HG03025 (cell line): ENCODE measurements at regions not wholly inside any gene's neighbourhood (a gene's known extent, or its start where the extent isn't known, plus 50 kb on each side); places are given as distances from the start of the nearest gene placed in this dataset.

Experiments used
- ATAC-seq: cut with Tn5 transposase; IDR thresholded peaks from one replicate; pipeline ENCODE4 v1.9.1; 2021; ENCODE audit warnings: mild to moderate bottlenecking, moderate library complexity; ENCODE audit not compliant: unreplicated experiment, low FRiP score

DNA sequence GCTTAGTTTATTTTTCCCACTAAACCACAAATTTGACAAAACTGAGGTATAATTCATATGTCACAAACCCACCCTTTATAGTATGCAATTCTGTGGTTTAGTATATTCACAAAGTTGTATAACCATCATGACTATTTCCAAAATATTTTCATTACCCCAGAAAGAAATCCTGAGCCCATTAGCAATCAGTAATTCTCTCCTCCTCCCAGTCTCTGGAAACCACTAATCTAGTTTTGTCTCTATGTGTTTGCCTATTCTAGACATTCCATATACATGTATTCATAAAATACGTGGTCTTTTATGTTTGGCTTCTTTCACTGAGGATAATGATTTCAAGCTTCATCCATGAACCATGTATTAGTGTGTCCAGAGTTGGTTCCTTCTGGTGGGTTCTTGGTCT is 267.6 kb downstream of the AEBP2 start:
- no peak for ATAC-seq

DNA sequence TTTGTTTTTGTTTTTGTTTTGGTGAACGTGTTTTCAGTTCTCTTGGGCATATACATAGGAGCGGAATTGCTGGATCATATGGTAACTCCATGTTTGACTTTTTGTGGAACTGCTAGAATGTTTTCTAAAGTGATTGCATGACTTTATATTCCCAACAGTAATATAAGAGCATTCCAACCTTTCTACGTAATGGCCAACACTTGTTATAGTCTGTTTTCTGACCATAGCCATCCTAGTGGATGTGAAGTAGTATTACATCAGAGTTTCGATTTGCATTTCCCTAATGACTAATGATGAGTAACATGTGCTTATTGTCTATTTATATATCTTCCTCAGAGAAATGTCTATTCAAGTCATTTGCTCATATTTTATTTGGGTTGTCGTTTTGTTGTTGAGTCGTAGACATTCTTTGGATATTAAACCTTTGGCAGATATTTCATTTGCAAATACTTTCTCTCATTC is 268.7 kb downstream of the AEBP2 start:
- ATAC-seq: no peak

DNA sequence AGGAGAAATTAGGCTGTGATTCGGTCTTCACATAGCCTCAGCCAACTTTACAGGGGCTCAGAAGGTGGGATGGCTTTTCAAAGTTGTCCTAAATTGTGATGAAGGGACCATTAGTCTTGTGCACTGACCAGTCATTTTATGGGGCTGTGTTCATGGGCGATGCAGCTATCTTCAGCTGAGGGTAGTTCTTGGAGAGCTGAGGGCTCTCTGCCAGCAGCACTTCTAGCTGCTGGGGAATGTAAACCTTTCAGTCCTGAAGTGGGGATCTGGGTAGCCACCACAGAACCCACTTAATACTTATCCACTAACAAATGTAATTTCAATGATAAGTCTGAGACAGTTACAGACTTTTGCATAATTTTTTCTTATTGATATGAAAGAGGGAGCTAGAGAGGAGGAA is 270.6 kb downstream of the AEBP2 start:
- no peak for ATAC-seq

DNA sequence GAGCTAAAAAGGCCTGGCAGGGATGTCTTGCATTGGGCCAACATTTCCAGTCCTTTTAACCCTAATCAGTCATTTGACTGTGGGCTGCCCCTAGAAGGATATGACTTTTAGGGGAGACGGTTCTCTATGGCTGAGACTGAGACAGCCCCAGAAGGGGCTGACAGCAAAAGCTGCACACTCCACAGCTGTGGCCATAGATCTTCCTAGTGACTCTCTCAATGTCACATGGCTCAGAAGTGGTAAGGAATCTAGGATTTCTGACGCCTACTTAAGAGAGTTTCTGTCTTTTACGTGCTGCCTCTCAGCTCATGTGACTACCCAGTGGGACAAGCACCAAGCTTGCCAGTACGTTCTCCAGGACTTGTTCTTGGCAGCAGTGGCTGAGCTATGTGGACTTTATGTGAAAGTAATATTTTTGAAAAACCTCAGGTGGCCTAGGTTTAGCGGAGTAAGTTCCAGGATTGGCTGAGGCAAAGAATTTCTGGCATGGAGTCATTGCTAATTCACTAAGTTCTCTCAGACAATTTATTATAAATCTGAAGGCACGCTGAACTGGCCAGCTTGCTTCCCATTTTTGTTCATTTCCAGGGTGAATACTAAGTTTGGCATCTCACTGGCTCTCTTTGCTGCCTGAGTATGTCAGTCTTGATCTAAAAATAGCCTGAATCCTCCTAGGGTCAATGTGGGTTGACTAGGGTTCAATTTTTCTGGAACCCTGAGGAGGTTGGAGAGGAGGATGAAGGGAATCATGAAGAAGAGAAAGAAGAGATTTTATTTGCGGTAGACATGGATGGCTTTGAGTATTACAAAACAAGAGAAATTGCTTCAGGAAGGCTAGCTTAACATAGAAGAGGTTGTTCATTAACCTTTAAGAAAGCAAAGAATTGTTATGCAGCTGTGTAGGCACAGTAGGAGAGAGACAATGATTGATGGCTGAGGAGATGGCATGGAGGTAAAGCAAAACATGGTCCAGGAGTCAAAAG is 271.8 kb downstream of the AEBP2 start:
- ATAC-seq: no peak

DNA sequence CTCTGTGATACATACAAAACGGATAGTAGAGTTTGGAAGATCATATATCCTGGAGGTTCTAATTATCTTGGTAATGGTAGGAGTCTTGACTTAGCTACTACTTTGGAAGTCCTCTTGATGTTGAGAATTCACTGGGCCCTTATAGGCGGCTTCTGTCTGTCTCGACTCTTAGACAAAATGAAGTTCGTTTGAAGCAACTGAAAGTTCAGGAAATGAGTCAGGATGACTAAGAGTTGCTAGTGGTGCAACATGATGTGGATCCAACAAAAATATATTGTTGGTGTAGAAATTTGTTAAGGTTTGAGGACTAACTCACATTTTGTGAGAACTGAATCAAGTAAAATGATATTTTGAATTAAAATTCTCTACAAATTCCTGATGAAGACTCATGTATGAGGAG is 272.7 kb downstream of the AEBP2 start:
- ATAC-seq: no peak

DNA sequence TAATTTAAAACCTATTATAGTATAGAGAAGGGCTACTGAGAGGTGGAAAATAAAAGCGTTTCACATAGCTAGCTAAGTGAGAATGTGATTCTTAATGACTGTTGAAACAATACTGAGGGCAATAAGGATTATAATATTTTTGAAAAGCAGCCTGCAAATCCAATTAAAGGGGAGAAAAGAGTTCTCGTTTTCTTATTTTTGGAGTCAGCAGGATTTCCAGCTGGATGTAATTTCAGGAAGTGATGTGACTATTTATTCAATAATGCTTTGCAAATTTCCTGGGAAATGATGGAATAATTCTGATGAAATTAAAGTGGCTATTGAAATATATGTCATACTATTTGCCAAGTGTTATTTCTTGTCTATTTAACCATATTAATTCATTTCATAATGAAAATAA is 279.1 kb downstream of the AEBP2 start:
- no peak for ATAC-seq

DNA sequence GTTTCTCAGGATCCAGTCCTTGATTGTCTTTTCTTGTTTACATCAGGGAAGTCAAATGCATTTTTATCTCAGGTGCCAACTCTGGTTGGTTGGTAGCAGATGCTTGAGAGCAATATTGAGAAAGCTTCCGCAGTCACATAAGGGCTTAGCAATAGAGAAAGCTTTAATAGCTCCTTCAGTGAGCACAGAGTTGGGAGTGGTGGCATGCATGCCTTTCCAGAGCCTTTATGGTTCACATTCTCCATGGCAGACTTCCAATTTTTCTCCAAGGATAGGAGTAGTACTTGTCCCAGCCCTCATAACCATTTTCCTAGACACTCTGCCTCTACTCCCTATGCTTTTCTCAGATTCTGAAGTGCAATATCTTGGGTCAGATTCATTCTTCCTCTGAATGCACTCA is 280.4 kb downstream of the AEBP2 start:
- ATAC-seq: no peak

DNA sequence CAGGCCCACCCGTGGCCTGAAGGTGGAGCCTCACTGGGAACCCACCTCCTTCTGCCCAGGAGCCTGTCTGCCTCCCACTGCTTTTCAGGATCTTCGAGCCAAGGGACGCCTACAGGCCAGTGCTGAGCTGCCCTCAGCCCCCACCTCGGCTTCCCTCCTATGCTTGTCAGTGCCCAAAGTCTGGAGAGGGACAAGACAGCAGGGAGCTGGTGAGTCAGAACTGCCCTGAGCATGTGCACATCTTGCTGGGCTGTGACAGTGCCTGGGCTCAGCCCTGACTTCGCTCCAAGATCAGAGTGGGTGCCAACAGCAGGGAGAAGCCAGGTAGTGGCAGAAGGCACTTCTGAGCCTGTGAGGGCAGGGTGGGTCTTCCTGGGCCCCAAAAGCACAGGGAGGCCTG is 286.8 kb downstream of the AEBP2 start:
- ATAC-seq: no peak

DNA sequence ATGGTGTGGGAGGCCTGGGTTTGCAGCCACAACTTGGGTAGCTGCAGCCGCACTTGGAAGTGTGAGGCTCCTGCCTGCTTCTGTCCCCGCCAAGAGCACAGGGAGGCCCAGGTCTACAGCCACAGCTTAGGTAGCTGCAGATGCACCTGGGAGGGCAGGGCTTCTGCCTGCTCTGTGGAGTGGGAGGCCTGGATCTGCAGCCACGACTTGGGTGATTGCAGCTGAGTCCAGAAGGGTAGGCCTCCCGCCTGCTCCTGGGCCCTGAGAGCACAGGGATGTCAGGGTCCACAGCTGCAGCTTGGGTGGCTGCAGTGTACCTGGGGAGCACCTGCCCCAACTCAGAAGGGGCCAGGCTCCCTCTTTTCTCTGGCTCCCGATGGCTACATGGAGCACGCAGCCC is 287.3 kb downstream of the AEBP2 start:
- no peak for ATAC-seq

DNA sequence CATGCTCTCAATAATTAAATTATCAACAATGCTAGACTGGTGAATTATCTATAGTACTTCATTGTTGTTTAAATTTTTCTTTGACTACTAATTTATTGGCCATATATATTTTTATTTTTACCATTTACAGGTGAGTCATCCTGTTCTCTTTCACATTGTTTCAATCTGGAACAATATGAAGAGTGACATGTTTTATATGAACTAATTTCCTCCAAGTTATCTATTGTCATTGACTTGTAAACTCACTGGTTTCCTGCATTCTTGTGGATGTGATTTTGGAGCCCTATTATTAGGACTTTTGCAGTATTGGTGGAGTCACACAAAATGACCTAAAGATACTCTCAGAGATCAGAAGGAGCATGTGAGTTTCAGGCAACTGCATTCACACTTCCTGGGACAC is 297.7 kb downstream of the AEBP2 start:
- ATAC-seq: no peak

DNA sequence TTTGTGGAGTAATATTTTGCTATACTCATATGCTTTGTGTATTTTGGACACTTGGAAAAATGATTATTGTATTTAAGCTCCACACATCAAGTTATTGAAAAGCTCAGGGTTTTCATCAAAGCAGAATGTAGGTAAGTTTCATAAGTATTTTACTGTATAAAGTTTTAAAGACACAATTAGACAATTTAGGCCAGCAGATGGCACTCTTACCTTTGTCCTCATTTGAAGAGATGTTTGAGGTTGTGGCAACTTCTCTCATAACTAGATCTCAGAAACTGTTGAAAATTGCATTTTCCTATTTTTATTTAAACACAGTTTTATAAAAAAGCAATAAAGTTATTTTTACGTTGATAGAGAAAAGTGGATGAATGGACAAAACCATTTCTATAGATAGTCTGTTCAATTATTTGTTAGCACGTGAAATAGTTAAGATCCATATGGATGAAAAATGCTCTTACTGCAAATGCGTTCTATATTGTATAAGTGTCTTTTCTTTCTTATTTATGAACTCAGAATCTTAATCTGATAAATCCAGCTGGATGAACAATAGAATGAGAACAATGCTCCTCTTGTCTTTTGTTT is 300.0 kb downstream of the AEBP2 start:
- no peak for ATAC-seq

DNA sequence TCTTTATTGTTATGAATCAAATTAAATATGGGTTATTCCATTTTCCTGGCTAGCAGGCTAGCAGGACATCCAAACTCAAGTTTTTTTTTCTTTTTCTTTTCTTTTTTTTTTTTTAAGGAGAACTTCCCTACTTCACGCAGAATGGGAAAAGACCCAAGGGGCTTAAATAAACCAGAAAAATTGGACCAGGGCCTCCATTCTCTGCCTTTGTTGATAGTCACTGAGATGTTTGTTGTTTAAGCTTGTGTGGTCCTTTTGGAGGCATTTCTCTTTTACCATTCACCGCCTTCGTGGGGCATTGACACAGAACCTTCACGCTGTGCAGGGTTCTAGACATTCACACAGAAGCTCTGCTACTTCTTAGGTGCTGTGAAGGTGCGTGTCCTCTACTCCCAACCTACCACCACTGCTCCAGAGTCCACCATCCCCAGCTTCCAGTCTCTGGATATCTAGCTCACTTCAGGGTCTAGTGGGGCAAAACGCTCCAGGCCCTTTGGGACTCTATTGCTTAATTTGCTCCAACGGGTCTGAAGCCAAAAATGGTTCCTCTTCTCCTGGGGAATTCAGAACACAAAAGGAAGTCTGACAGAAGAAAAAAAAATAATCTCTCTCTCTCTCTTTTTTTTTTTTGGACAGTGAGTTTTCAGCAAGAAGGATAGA is 301.3 kb downstream of the AEBP2 start:
- no peak for ATAC-seq

DNA sequence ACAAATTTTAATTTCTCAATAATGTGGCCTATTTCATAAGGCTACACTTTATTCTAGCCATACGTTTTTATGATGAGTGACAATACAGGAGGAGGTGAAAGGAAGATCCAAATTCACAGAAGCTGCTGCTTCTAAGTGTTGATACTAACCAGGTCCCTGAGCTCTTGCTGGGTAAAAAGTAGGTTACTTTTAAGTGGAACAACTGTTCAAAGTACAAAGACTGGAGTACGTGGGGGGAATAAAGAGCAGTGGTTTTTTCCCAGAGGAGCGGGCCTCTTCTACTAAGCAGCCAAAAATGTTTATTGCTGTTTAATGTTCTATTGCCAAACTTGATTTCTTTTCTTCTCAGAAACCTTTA is 301.8 kb downstream of the AEBP2 start:
- ATAC-seq: no peak

DNA sequence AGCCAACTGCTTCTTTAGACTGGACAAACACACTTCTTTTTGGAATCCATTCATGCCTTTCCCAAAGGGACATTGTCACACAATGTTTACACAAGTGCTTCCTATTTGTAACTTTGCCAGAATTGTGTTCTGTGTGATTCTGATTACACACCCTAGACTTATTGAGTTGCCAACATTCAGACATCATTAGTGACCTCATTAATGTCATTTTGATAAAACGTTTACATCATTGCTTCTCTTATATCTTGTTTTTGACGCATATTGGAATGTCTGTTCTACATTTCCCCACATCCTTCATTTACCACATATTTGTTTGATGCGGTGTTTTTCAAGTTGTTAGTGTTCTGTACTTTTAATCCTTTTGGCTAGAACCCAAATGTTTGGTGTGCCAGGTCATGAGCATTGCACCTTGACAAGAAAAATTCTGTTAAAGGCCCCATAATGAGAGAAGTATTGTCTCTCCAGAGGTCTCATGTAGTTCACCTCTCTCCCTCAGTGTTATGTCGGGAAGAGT is 305.5 kb downstream of the AEBP2 start:
- ATAC-seq: no peak

DNA sequence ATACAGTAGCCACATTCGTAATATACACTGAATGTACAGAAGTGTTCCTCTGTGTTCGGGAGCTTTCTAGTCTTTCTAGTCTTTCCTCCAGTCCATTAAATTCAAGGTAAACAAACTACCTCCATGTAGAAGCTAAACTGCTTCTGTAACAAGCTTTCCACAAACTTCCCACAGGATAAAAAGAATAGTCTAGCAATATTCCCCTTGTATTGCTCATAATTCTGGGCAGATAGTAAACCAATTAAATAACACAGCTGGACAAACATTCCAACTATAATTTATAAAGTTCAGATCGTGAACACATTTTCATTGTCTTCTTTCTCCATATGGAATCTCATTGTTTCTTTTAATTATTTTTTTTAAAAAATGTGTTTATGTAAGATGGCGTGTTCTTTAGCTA is 307.2 kb downstream of the AEBP2 start:
- no peak for ATAC-seq

DNA sequence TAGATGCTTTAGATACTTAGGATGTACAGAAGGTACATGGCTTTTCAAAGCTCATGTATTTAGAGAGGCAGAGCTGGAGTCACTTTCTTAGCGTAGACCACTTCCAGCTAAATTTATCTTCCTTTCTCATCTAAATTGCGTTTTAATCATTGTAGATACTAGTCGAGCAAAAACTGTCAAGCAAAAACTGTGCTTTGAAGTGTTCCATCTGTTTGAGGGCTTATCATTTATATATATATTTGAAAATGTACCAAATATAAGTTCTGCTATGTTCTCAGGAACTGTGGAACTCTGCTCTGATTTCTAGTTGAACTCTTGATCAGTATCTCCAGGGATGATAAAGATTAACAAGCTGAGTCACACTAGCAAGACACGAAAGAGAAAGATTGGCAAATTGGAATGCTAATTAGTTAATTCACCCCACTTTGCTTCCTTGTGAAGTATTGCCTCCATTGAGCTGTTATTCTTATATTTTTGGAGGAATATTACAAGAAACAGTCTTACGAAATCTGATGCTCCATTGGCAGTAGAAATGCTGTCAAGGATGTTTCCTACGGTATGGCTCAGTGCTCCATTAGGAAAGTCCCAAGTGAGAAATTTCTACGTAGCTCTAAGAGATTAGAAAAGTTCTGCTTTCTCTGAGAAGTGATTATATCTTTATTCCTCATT is 310.7 kb downstream of the AEBP2 start:
- no peak for ATAC-seq

DNA sequence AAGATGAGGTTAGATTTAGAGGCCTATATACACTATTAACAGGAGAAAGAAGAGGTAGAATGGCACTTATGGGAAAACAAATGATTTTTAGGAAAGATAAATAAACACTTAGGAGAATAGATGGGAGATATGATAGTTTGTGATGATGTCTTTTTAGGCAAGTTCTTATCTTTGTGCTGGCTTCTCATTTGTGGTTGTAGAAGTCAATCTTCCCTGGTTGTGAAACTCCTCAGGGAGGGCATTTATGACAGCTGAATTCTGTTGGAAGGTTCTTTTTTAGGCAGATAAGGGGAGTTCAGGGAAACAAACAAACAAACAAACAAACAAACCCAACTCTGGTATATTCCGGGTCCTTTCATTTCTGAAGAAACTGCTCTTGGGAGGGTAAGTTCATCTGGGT is 311.8 kb downstream of the AEBP2 start:
- ATAC-seq: no peak

DNA sequence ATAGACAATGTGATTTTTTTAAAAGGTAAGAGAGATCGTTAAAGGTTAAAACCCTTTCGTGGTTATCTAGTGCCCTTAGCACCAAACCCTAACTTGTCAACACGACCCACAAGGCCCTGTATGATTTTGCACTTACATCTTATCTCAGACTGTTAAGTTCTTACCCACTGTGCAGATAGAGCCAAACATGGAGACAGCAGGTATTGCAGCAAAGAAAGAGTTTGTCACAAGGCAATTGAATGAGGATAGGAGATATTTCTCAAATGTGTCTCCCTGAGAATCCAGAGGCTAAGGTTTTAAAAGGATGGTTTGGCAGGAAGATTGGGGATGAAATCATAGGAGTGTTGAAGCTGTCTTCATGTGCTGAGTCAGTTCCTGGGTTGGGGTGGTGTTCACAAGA is 313.4 kb downstream of the AEBP2 start:
- no peak for ATAC-seq

DNA sequence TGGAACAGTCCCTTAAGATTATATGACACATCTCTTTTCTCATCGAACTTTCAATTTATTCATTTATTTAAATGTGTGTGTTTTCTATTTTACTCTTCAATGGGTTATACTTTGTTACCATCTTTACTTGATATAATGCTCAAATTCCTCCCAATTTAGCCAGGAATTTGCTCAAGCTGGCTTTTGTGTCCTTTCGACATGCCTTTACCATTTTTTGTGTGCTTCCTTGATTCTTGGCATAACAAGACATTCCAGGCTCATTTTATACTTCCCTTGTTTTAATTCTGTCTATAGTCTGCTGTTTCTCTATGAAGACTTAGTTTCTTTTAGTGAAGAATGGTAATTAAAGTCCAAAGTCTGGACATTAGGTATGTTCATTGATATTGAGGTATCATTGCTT is 315.8 kb downstream of the AEBP2 start:
- ATAC-seq: no peak

DNA sequence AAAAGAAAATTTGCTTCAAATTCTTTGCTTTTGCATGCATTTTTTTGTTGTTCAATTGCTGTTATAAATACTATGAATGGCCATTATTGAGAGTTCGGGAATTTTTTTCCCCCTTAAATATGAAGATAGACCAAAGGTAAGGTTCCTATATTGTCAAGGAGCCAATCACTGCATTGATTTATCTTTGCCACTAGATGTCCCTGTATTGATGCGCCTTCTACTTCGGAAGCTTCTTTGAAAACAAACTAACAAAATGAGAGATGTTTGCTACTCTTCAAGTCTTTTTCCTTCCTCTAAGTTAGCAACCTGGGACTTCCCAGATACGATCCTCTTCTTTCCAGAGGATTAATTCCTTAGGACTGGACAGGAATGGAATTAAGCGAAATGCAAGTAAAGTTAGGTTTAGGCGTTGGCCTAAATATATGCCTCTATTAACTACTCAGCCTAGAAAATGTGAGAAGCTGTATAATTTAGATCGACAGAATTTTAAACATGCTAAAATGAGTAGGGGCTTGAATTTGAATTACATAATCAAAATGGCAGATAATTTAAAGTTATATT is 318.1 kb downstream of the AEBP2 start:
- no peak for ATAC-seq

DNA sequence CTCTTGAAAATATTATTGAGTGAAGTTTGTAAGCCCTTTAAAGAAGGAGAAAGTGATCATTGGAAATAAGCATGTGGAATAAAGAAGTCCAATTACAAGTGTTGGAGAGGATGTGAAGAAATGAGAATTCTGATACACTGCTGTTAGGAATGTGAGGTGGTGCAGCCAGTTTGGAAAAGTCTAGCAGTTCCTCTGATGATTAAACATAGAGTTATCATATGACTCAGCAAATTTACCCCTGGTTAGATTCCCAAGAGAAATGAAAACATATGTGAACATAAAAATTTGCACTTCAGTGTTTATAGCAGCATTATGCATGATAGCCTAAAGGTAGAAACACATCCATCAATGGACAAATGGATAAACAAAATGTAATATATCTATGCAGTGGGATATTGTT is 319.9 kb downstream of the AEBP2 start:
- ATAC-seq: no peak
